Panc1 (cell line): ENCODE measurements at regions not wholly inside any gene's neighbourhood (a gene's known extent, or its start where the extent isn't known, plus 50 kb on each side); places are given as distances from the start of the nearest gene placed in this dataset.

Experiments
- ATAC-seq: fragments of 200-7000 bp; cut with Tn5 transposase; 2 replicates; pipeline ENCODE4 v1.9.1; 2020; ENCODE audit warnings: mild to moderate bottlenecking, moderate library complexity
- BruUV-seq: library from RNA; stranded (reverse); fragments of 400-500 nt; replicated peaks from 2 replicates; lab custom pipeline; 2021; lab: Mats Ljungman, UMichigan
- CTCF ChIA-PET: fragments of 300-600 bp; sonication (Branson Sonifier 250); formaldehyde crosslinking; loops from one replicate; lab custom pipeline; 2022; ENCODE audit warnings: antibody characterized with exemption; lab: Charles Lee
- POLR2A ChIA-PET: fragments of 300-600 bp; sonication (Branson Sonifier 250); formaldehyde crosslinking; loops from one replicate; lab custom pipeline; 2022; ENCODE audit warnings: antibody characterized with exemption; lab: Charles Lee
- DNase-seq: peaks from one replicate; pipeline ENCODE4 v3.0.0-alpha.2; 2010; ENCODE audit warnings: low read depth, low spot score
- H3K27ac ChIP-seq: 2 replicates; pipeline ENCODE4 v1.5.1; 2011; ENCODE audit warnings: mild to moderate bottlenecking, low read length, inconsistent platforms
- H3K27me3 ChIP-seq: fragments of 200-500 bp; sonication (Bioruptor generic); 2 replicates; pipeline ENCODE4 v1.6.0; 2014; ENCODE audit warnings: low read length, inconsistent platforms; ENCODE audit not compliant: control insufficient read depth, insufficient read depth
- H3K36me3 ChIP-seq: fragments of 200-500 bp; sonication (Bioruptor generic); 2 replicates; pipeline ENCODE4 v1.5.1; 2014; ENCODE audit warnings: inconsistent platforms, mild to moderate bottlenecking, low read length, moderate library complexity; ENCODE audit not compliant: control insufficient read depth, insufficient read depth
- H3K4me1 ChIP-seq: 2 replicates; pipeline ENCODE4 v1.5.1; 2011; ENCODE audit warnings: inconsistent platforms, mild to moderate bottlenecking, low read length, moderate library complexity; ENCODE audit not compliant: control insufficient read depth, insufficient read depth
- H3K4me3 ChIP-seq, 2 experiments: 2 replicates each; pipeline ENCODE4 v1.5.1; 2011 to 2012; ENCODE audit warnings: low read depth in 2 of 2, low read length in 2 of 2, mild to moderate bottlenecking in 2 of 2, inconsistent platforms in 1 of 2, moderate library complexity in 1 of 2
- H3K9me3 ChIP-seq: fragments of 200-500 bp; sonication (Bioruptor generic); 2 replicates; pipeline ENCODE4 v1.5.1; 2014; ENCODE audit warnings: low read depth, mild to moderate bottlenecking, inconsistent platforms, low read length, moderate library complexity; ENCODE audit not compliant: control insufficient read depth, insufficient read depth
- POLR2AphosphoS5 ChIP-seq: IDR thresholded peaks from 2 replicates; pipeline ENCODE4 v1.6.1; 2012; ENCODE audit warnings: mild to moderate bottlenecking, low read depth, low read length, moderate library complexity
- SIN3A ChIP-seq: IDR thresholded peaks from 2 replicates; pipeline ENCODE4 v1.6.1; 2012; ENCODE audit warnings: low read depth, mild to moderate bottlenecking, low read length, moderate library complexity, borderline replicate concordance; ENCODE audit not compliant: insufficient read depth
- TCF7L2 ChIP-seq: IDR thresholded peaks from 2 replicates; pipeline ENCODE4 v1.6.1; 2011; ENCODE audit warnings: mild to moderate bottlenecking, low read depth, low read length, inconsistent platforms
- in situ Hi-C: cut with HindIII; loops from 2 replicates; pipeline ENCODE4 v1.10.0; 2016; ENCODE audit warnings: low sequenced_read_pairs, low pct_unique_long_range_greater_than_20kb
- intact Hi-C: fragments of 100-400 bp; cut with micrococcal nuclease; formaldehyde crosslinking; loops from one replicate; pipeline ENCODE4 v1.10.0; 2022; ENCODE audit not compliant: unreplicated experiment
- TF ChIP-seq, protein P1 (sequence below), 2 experiments: IDR thresholded peaks; 2 replicates each; pipeline ENCODE4 v1.6.1; 2011 to 2012; ENCODE audit warnings: low read depth in 2 of 2, control low read depth in 1 of 2, low read length in 1 of 2, mild to moderate bottlenecking in 1 of 2, moderate library complexity in 1 of 2; ENCODE audit not compliant: insufficient read depth in 1 of 2
- TF ChIP-seq, protein P2 (sequence below): fragments of 450-650 bp; IDR thresholded peaks from 2 replicates; pipeline ENCODE4 v1.5.1; 2017; ENCODE audit warnings: mild to moderate bottlenecking

DNA sequence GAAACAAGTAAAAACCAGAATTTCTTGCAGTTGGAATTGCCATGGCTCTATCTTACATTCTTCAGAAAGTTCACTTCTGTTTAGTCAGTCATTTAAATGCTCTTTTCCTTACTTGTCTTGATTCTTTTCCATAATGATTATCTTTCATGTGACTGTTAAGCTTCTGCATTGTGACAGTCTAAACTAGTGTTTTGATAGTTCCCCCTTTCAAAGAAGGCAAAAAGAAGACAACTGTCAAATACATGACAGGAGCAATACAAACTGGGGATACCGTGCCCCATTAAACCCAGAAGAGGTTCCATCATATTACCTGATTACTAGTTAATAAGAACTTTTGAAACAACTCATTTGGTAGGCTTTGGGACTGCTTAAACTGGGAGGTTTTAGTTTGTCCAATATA is 476.2 kb downstream of the PCDH19 start:
- no peaks in the 10 kb centered on the region for H3K9me3 ChIP-seq
- no peak overlapping the region for H3K4me3 ChIP-seq
- no peak overlapping the region for H3K27ac ChIP-seq
- CTCF ChIA-PET = no interaction called here
- H3K36me3 ChIP-seq = no peaks in the 10 kb centered on the region
- intact Hi-C loops (no loop called here), in situ Hi-C loops (no loop called here)
- DNase-seq = no peak
- no peak for ATAC-seq
- TF ChIP-seq TCF7L2 (no peak), POLR2AphosphoS5 (no peak)
- TF ChIP-seq, protein P1, sequence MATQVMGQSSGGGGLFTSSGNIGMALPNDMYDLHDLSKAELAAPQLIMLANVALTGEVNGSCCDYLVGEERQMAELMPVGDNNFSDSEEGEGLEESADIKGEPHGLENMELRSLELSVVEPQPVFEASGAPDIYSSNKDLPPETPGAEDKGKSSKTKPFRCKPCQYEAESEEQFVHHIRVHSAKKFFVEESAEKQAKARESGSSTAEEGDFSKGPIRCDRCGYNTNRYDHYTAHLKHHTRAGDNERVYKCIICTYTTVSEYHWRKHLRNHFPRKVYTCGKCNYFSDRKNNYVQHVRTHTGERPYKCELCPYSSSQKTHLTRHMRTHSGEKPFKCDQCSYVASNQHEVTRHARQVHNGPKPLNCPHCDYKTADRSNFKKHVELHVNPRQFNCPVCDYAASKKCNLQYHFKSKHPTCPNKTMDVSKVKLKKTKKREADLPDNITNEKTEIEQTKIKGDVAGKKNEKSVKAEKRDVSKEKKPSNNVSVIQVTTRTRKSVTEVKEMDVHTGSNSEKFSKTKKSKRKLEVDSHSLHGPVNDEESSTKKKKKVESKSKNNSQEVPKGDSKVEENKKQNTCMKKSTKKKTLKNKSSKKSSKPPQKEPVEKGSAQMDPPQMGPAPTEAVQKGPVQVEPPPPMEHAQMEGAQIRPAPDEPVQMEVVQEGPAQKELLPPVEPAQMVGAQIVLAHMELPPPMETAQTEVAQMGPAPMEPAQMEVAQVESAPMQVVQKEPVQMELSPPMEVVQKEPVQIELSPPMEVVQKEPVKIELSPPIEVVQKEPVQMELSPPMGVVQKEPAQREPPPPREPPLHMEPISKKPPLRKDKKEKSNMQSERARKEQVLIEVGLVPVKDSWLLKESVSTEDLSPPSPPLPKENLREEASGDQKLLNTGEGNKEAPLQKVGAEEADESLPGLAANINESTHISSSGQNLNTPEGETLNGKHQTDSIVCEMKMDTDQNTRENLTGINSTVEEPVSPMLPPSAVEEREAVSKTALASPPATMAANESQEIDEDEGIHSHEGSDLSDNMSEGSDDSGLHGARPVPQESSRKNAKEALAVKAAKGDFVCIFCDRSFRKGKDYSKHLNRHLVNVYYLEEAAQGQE (IDR thresholded peaks at IDR 0.05; ENCODE audit: insufficient read depth in 1 of 2, low read depth in 2 of 2, low read length in 1 of 2) = no peak
- TF ChIP-seq, protein P2, sequence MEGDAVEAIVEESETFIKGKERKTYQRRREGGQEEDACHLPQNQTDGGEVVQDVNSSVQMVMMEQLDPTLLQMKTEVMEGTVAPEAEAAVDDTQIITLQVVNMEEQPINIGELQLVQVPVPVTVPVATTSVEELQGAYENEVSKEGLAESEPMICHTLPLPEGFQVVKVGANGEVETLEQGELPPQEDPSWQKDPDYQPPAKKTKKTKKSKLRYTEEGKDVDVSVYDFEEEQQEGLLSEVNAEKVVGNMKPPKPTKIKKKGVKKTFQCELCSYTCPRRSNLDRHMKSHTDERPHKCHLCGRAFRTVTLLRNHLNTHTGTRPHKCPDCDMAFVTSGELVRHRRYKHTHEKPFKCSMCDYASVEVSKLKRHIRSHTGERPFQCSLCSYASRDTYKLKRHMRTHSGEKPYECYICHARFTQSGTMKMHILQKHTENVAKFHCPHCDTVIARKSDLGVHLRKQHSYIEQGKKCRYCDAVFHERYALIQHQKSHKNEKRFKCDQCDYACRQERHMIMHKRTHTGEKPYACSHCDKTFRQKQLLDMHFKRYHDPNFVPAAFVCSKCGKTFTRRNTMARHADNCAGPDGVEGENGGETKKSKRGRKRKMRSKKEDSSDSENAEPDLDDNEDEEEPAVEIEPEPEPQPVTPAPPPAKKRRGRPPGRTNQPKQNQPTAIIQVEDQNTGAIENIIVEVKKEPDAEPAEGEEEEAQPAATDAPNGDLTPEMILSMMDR = no peak
- POLR2A ChIA-PET = no interaction called here
- H3K4me1 ChIP-seq = no peaks in the 10 kb centered on the region
- no TSS peak for BruUV-seq
- H3K27me3 ChIP-seq = no peaks in the 10 kb centered on the region

DNA sequence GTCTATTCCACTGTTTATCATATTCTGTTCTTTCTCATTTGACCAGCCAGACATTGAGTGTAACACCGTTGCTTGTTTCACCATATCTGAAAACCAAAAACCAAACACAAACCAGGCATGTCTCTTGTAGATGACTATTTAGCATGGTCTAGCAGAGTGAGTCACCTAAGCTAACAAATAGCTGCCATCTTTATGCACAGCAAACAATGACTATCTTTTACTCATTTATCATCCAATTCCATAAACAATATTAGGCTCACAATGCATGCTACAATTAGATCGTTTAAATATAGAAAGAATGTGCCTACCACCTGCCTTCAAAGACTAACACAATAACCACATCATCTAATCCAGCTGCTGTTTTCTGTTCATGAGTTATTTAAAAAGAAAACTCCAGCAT is 495.4 kb downstream of the PCDH19 start:
- no peak overlapping the region for H3K4me3 ChIP-seq
- ATAC-seq (no peak), DNase-seq (no peak)
- ChIA-PET CTCF (no interaction called here), POLR2A (no interaction called here)
- intact Hi-C loops (no loop called here), in situ Hi-C loops (no loop called here)
- TF ChIP-seq, protein P1 (IDR thresholded peaks at IDR 0.05; ENCODE audit: insufficient read depth in 1 of 2, low read depth in 2 of 2, low read length in 1 of 2) = no peak
- TF ChIP-seq SIN3A (no peak), TCF7L2 (no peak), POLR2AphosphoS5 (no peak)
- TF ChIP-seq, protein P2 = no peak
- H3K36me3 ChIP-seq = no peaks in the 10 kb centered on the region
- H3K4me1 ChIP-seq = no peaks in the 10 kb centered on the region
- H3K27ac ChIP-seq = no peak overlapping the region
- no peaks in the 10 kb centered on the region for H3K9me3 ChIP-seq
- no peaks in the 10 kb centered on the region for H3K27me3 ChIP-seq
- BruUV-seq = no TSS peak
